ENCODE measurements at regions not wholly inside any gene's neighbourhood (a gene's known extent, or its start where the extent isn't known, plus 50 kb on each side); places are given as distances from the start of the nearest gene placed in this dataset.

DNA sequence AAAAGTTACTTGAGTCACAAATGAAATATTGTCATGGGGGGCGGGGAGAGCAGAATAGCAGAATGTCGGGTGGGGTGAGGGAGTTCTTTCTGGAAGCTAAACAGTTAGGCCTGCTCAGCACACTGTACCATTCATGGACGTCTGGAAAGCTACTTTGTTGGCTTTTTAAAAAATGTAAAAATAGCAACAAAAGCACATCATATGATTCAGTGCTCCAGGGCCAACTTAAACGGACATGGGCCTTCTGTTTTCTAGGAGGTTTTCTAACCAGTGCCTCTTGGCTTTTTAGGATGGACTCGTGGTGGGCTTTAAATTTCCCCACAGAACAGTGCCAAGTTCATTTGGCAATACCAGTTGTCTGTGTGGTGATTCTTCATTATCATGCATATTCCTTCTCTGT is 57.4 kb upstream of the CLCN4 start (continued):
- TF ChIP-seq, protein P1, sequence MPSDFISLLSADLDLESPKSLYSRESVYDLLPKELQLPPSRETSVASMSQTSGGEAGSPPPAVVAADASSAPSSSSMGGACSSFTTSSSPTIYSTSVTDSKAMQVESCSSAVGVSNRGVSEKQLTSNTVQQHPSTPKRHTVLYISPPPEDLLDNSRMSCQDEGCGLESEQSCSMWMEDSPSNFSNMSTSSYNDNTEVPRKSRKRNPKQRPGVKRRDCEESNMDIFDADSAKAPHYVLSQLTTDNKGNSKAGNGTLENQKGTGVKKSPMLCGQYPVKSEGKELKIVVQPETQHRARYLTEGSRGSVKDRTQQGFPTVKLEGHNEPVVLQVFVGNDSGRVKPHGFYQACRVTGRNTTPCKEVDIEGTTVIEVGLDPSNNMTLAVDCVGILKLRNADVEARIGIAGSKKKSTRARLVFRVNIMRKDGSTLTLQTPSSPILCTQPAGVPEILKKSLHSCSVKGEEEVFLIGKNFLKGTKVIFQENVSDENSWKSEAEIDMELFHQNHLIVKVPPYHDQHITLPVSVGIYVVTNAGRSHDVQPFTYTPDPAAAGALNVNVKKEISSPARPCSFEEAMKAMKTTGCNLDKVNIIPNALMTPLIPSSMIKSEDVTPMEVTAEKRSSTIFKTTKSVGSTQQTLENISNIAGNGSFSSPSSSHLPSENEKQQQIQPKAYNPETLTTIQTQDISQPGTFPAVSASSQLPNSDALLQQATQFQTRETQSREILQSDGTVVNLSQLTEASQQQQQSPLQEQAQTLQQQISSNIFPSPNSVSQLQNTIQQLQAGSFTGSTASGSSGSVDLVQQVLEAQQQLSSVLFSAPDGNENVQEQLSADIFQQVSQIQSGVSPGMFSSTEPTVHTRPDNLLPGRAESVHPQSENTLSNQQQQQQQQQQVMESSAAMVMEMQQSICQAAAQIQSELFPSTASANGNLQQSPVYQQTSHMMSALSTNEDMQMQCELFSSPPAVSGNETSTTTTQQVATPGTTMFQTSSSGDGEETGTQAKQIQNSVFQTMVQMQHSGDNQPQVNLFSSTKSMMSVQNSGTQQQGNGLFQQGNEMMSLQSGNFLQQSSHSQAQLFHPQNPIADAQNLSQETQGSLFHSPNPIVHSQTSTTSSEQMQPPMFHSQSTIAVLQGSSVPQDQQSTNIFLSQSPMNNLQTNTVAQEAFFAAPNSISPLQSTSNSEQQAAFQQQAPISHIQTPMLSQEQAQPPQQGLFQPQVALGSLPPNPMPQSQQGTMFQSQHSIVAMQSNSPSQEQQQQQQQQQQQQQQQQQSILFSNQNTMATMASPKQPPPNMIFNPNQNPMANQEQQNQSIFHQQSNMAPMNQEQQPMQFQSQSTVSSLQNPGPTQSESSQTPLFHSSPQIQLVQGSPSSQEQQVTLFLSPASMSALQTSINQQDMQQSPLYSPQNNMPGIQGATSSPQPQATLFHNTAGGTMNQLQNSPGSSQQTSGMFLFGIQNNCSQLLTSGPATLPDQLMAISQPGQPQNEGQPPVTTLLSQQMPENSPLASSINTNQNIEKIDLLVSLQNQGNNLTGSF (CRISPR knock-in tag; IDR thresholded peaks at IDR 0.05): no peak
- TF ChIP-seq PHF5A (CRISPR knock-in tag; IDR thresholded peaks at IDR 0.05; ENCODE audit: low read depth, unreplicated experiment) (no peak), GABPA (IDR thresholded peaks at IDR 0.05; ENCODE audit: low read depth, low read length) (no peak), GABPA (CRISPR knock-in tag; IDR thresholded peaks at IDR 0.05; ENCODE audit: low read depth) (no peak), YY1 (IDR thresholded peaks at IDR 0.05; ENCODE audit: insufficient read depth, insufficient replicate concordance, low read depth, low read length) (no peak), BCL6 (CRISPR knock-in tag; IDR thresholded peaks at IDR 0.05) (no peak), ERF (CRISPR knock-in tag; IDR thresholded peaks at IDR 0.05) (no peak)
- TF ChIP-seq, protein P2, sequence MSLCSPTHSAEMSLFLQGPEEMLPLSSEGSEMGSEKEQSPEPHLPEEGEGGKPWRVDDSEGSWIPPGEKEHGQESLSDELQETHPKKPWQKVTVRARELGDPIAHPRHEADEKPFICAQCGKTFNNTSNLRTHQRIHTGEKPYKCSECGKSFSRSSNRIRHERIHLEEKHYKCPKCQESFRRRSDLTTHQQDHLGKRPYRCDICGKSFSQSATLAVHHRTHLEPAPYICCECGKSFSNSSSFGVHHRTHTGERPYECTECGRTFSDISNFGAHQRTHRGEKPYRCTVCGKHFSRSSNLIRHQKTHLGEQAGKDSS (CRISPR knock-in tag; IDR thresholded peaks at IDR 0.05; ENCODE audit: borderline replicate concordance, low read depth): no peak
- TF ChIP-seq, protein P3, sequence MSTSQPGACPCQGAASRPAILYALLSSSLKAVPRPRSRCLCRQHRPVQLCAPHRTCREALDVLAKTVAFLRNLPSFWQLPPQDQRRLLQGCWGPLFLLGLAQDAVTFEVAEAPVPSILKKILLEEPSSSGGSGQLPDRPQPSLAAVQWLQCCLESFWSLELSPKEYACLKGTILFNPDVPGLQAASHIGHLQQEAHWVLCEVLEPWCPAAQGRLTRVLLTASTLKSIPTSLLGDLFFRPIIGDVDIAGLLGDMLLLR (CRISPR knock-in tag; IDR thresholded peaks at IDR 0.05): no peak
